ENCODE measurements at regions not wholly inside any gene's neighbourhood (a gene's known extent, or its start where the extent isn't known, plus 50 kb on each side); places are given as distances from the start of the nearest gene placed in this dataset.

GRCh38 chr4:117156806-117157205 is 71.4 kb upstream of the TRAM1L1 start:
- TF ChIP-seq POLR2A (IDR thresholded peaks at IDR 0.05; ENCODE audit: extremely low read depth, insufficient read length) (no peak), MAX (IDR thresholded peaks at IDR 0.05; ENCODE audit: low read depth, low read length) (no peak), MYC (IDR thresholded peaks at IDR 0.05; ENCODE audit: low read depth, low read length) (no peak)
- TF ChIP-seq, protein P1, sequence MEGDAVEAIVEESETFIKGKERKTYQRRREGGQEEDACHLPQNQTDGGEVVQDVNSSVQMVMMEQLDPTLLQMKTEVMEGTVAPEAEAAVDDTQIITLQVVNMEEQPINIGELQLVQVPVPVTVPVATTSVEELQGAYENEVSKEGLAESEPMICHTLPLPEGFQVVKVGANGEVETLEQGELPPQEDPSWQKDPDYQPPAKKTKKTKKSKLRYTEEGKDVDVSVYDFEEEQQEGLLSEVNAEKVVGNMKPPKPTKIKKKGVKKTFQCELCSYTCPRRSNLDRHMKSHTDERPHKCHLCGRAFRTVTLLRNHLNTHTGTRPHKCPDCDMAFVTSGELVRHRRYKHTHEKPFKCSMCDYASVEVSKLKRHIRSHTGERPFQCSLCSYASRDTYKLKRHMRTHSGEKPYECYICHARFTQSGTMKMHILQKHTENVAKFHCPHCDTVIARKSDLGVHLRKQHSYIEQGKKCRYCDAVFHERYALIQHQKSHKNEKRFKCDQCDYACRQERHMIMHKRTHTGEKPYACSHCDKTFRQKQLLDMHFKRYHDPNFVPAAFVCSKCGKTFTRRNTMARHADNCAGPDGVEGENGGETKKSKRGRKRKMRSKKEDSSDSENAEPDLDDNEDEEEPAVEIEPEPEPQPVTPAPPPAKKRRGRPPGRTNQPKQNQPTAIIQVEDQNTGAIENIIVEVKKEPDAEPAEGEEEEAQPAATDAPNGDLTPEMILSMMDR (IDR thresholded peaks at IDR 0.05; ENCODE audit: low read depth, low read length), result no peak

All from NB4 (cell line).